SH-SY5Y (cell line): ENCODE measurements at regions not wholly inside any gene's neighbourhood (a gene's known extent, or its start where the extent isn't known, plus 50 kb on each side); places are given as distances from the start of the nearest gene placed in this dataset.

Experiments used
- GATA2 ChIP-seq: IDR thresholded peaks from 2 replicates; pipeline ENCODE4 v1.6.1; 2011; ENCODE audit warnings: mild to moderate bottlenecking, low read depth, low read length
- GATA3 ChIP-seq: IDR thresholded peaks from 2 replicates; pipeline ENCODE4 v1.6.1; 2011; ENCODE audit warnings: low read depth, mild to moderate bottlenecking, low read length, moderate library complexity

DNA sequence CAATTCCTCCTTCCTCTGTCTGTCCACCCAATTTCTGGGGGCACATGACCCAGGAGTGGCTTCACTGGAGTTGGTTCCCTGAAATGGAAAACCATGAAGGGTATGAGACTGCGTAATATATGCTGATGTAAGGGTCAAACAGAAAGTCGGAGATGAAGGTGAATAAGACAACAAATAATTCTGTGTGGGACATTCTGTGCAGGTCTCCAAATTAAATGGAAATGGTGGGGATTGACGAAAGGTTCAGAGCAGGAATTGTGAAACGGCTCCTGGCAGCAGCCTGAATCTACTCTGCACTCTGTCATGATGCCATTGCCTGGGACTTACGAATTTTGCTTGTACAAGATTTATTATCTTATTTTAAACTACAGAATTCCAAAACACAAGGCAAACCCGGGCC is 174.8 kb upstream of the RORA start:
- TF ChIP-seq GATA3 (no peak), GATA2 (no peak)
